Neutrophil (primary cell): ENCODE measurements at regions not wholly inside any gene's neighbourhood (a gene's known extent, or its start where the extent isn't known, plus 50 kb on each side); places are given as distances from the start of the nearest gene placed in this dataset.

ENCODE experiments used
- H3K27ac ChIP-seq: fragments of 200-600 bp; sonication (generic); 2 replicates; pipeline ENCODE4 v1.5.1; 2016; ENCODE audit warnings: mild to moderate bottlenecking, moderate library complexity
- H3K27me3 ChIP-seq: fragments of 200-600 bp; sonication (generic); 2 replicates; pipeline ENCODE4 v1.6.0; 2016; ENCODE audit warnings: mild to moderate bottlenecking
- H3K36me3 ChIP-seq: fragments of 200-600 bp; sonication (generic); 2 replicates; pipeline ENCODE4 v1.5.1; 2017
- H3K4me1 ChIP-seq, 2 experiments: fragments of 200-600 bp in 1 of 2; sonication (generic) in 1 of 2; 1 replicate in 1 of 2; 2 replicates in 1 of 2; pipeline versions ENCODE4 v1.5.1 to v1.6.1; 2013 to 2016; ENCODE audit warnings: low read depth in 1 of 2, low read length in 1 of 2, mild to moderate bottlenecking in 1 of 2, moderate library complexity in 1 of 2; ENCODE audit not compliant: control insufficient read depth in 1 of 2, insufficient read depth in 1 of 2
- H3K4me3 ChIP-seq, 2 experiments: fragments of 200-600 bp in 1 of 2; sonication (generic) in 1 of 2; 1 replicate in 1 of 2; 2 replicates in 1 of 2; pipeline ENCODE4 v1.5.1; 2013 to 2016; ENCODE audit warnings: low read depth in 1 of 2, low read length in 1 of 2, mild to moderate bottlenecking in 1 of 2, moderate library complexity in 1 of 2
- H3K9me3 ChIP-seq: fragments of 200-600 bp; sonication (generic); 2 replicates; pipeline ENCODE4 v1.5.1; 2016
- CTCF ChIP-seq: fragments of 200-600 bp; sonication (generic); IDR thresholded peaks from 2 replicates; pipeline ENCODE4 v1.5.1; 2016; ENCODE audit warnings: antibody characterized with exemption

GRCh38 chr5:168219515-168220410, 71.7 kb upstream of the WWC1 start:
- Histone ChIP-seq H3K4me1 (no peaks in the 10 kb centered on the region), H3K27ac (no peak overlapping the region), H3K9me3 (no peaks in the 10 kb centered on the region), H3K36me3 (no peaks in the 10 kb centered on the region), H3K27me3 (peaks cover 17% of the 10 kb centered on the region), H3K4me3 (no peak overlapping the region)
- peak; percentile 77 for TF ChIP-seq CTCF

- no peaks in the 10 kb centered on the region for H3K9me3 ChIP-seq
- H3K4me3 ChIP-seq, result no peak overlapping the region
- H3K27me3 ChIP-seq, result peaks cover 17% of the 10 kb centered on the region
- no peak for TF ChIP-seq CTCF
- peaks cover 0 to 13% of the 10 kb centered on the region in 2 experiments for H3K4me1 ChIP-seq
- H3K27ac ChIP-seq, result no peak overlapping the region
- no peaks in the 10 kb centered on the region for H3K36me3 ChIP-seq
Observed at GRCh38 chr5:168224085-168224484, 67.4 kb upstream of the WWC1 start.

DNA sequence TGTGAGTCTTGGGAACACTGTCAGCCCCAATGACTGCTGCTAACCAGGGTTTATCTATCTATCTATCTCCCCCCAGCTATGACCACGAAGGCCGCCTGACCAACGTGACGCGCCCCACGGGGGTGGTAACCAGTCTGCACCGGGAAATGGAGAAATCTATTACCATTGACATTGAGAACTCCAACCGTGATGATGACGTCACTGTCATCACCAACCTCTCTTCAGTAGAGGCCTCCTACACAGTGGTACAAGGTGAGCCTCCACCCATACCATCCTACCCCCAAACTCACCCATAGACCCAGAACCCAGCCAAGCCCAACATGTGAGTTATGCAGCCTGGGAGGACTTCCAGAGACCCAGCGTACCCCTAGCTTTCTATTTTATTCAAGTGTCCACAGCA, 65.4 kb upstream of the WWC1 start:
- H3K27ac ChIP-seq, result no peak overlapping the region
- no peaks in the 10 kb centered on the region for H3K36me3 ChIP-seq
- peaks cover 17% of the 10 kb centered on the region for H3K27me3 ChIP-seq
- no peaks in the 10 kb centered on the region for H3K9me3 ChIP-seq
- H3K4me3 ChIP-seq, result no peak overlapping the region
- no peak for TF ChIP-seq CTCF
- peaks cover 0 to 14% of the 10 kb centered on the region in 2 experiments for H3K4me1 ChIP-seq

GRCh38 chr5:168227001-168227400, 64.4 kb upstream of the WWC1 start:
- Histone ChIP-seq H3K9me3 (no peaks in the 10 kb centered on the region), H3K27ac (no peak overlapping the region), H3K27me3 (peaks cover 9% of the 10 kb centered on the region), H3K4me1 (peaks cover 0 to 14% of the 10 kb centered on the region in 2 experiments), H3K36me3 (no peaks in the 10 kb centered on the region), H3K4me3 (no peak overlapping the region)
- TF ChIP-seq CTCF, result no peak

DNA sequence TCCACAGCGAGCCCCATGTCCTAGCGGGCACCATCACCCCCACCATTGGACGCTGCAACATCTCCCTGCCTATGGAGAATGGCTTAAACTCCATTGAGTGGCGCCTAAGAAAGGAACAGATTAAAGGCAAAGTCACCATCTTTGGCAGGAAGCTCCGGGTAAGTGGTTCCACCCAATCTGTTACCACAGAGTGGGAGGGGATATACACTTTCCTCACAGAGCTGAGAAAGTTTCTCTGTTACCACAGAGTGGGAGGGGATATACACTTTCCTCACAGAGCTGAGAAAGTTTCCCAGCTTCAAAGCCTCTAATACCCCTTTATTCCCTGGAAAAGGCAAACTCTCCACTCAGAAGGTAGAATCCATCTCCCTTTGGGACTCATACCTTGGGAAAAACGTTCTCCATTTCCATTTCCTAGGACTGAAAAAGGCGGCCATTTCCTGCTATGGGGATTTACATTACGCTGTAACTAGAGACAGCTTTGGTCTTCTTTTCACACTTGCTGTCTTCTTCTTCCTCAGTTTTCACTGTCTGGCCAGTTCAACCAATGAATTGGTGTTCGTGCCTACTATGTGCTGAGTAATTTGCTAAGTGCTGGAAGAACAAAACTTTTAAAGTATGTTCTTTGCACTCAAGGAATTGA, 63.4 kb upstream of the WWC1 start:
- H3K4me3 ChIP-seq, result peak overlapping the region in 1 of 2 experiments; percentile 9
- H3K4me1 ChIP-seq, result peaks cover 0 to 14% of the 10 kb centered on the region in 2 experiments
- H3K36me3 ChIP-seq, result no peaks in the 10 kb centered on the region
- H3K27ac ChIP-seq, result peak overlapping the region; percentile 76
- no peaks in the 10 kb centered on the region for H3K27me3 ChIP-seq
- no peak for TF ChIP-seq CTCF
- H3K9me3 ChIP-seq, result no peaks in the 10 kb centered on the region
